Activated CD4-positive, alpha-beta memory T cell treated with anti-CD3 and anti-CD28 coated beads for 36 hours (primary cell): ENCODE measurements at regions not wholly inside any gene's neighbourhood (a gene's known extent, or its start where the extent isn't known, plus 50 kb on each side); places are given as distances from the start of the nearest gene placed in this dataset.

Experiments used
- CTCF ChIA-PET: fragments of 350-600 bp; sonication (Branson Sonifier 250); formaldehyde crosslinking; loops from one replicate; lab custom pipeline; 2021; ENCODE audit warnings: antibody characterized with exemption, inconsistent platforms; lab: Charles Lee
- POLR2A ChIA-PET: fragments of 350-600 bp; sonication (Branson Sonifier 250); formaldehyde crosslinking; loops from one replicate; lab custom pipeline; 2021; ENCODE audit warnings: antibody characterized with exemption; lab: Charles Lee
- DNase-seq: peaks from one replicate; pipeline ENCODE4 v3.0.0-alpha.2; 2020
- H3K27ac Mint-ChIP-seq: one replicate; pipeline ENCODE4 v1.8.0; 2021; ENCODE audit warnings: mixed read lengths
- H3K27me3 Mint-ChIP-seq: one replicate; pipeline ENCODE4 v1.8.0; 2021; ENCODE audit warnings: mixed read lengths
- H3K36me3 Mint-ChIP-seq: one replicate; pipeline ENCODE4 v1.8.0; 2021; ENCODE audit warnings: mixed read lengths
- H3K4me1 Mint-ChIP-seq: one replicate; pipeline ENCODE4 v1.8.0; 2021; ENCODE audit warnings: low read depth, mixed read lengths
- H3K4me3 Mint-ChIP-seq: one replicate; pipeline ENCODE4 v1.8.0; 2021; ENCODE audit warnings: mild to moderate bottlenecking, mixed read lengths
- H3K9me3 Mint-ChIP-seq: one replicate; pipeline ENCODE4 v1.8.0; 2021; ENCODE audit warnings: mixed read lengths
- intact Hi-C: fragments of 100-400 bp; cut with micrococcal nuclease; formaldehyde crosslinking; loops from one replicate; pipeline ENCODE4 v1.15.1; 2023

DNA sequence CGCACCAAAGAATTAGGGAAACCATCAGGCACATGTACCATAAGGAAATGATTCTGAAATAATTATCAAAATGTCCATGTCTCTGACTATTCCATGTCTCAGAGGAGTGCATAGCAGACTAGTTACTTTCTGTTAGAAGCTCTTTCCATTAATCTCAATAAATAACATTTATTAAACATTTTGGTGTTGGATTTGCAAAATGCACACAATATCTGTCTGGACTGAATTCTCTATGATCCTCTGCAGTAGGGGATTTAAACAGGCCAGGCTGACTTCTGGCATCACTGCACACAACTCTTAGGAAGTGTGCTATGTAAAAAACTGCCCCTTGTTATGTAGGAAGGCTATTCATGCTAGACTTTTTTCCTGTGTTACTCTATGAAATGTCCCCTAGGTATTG, 283.3 kb upstream of the CDH5 start:
- POLR2A ChIA-PET, result no interaction called here
- DNase-seq, result no peak
- CTCF ChIA-PET, result no interaction called here
- H3K27me3 Mint-ChIP-seq, result peaks cover 2% of the 10 kb centered on the region
- no peak overlapping the region for H3K27ac Mint-ChIP-seq
- H3K36me3 Mint-ChIP-seq, result no peaks in the 10 kb centered on the region
- H3K9me3 Mint-ChIP-seq, result no peaks in the 10 kb centered on the region
- H3K4me3 Mint-ChIP-seq, result no peak overlapping the region
- intact Hi-C loops, result no loop called here
- no peaks in the 10 kb centered on the region for H3K4me1 Mint-ChIP-seq

DNA sequence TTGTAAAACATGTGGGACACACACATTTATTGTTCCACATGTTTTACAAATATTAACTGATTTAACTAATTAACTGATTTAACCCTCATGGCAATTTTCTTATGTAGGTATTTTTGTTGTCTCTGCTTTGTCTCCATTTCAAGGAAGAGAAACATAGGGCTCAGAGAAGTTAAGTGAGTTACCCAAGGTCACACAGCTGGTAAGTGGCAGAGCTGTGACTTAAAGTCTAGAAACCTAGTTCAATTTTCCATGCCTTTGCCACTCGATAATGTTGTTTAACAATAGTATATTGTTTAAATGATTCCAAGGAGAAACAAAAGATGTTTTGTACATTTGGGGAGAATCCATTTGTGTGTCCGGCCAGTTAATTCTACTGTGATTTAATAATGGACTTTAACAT, 284.1 kb upstream of the CDH5 start:
- Mint-ChIP-seq H3K4me3 (no peak overlapping the region), H3K4me1 (no peaks in the 10 kb centered on the region), H3K27ac (no peak overlapping the region), H3K9me3 (no peaks in the 10 kb centered on the region), H3K36me3 (no peaks in the 10 kb centered on the region), H3K27me3 (peaks cover 2% of the 10 kb centered on the region)
- ChIA-PET POLR2A (no interaction called here), CTCF (no interaction called here)
- no peak for DNase-seq
- intact Hi-C loops, result no loop called here

DNA sequence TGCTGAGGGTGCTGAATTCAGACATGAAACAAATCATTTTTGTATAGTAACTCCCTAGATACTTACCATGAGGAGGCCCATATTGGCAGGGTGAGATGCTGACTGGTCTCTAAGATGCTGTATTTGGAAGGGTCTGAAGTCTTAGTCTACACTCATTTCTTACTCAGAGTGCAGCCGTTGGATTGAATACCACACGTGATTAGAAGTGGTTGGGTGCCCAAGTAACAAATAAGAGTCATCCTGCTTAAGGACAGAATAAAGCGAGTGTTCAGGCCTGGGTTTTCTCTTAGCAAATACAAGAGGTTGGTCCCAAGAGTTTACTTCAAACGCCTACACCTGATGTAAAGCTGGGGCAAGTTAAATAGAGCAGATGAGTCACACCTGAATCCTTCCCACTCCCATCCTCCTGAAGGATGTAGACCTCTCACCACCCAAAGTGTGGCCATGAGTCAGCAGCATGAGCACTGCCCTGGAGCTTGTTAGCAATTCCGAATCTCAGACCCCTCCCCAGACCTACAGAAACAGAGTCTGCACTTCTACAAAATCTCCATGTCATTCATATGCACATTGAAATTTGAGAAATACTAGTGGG, 284.6 kb upstream of the CDH5 start:
- ChIA-PET CTCF (no interaction called here), POLR2A (no interaction called here)
- Mint-ChIP-seq H3K36me3 (no peaks in the 10 kb centered on the region), H3K9me3 (no peaks in the 10 kb centered on the region), H3K27me3 (peaks cover 2% of the 10 kb centered on the region), H3K4me3 (no peak overlapping the region), H3K27ac (no peak overlapping the region), H3K4me1 (no peaks in the 10 kb centered on the region)
- intact Hi-C loops, result no loop called here
- DNase-seq, result no peak

DNA sequence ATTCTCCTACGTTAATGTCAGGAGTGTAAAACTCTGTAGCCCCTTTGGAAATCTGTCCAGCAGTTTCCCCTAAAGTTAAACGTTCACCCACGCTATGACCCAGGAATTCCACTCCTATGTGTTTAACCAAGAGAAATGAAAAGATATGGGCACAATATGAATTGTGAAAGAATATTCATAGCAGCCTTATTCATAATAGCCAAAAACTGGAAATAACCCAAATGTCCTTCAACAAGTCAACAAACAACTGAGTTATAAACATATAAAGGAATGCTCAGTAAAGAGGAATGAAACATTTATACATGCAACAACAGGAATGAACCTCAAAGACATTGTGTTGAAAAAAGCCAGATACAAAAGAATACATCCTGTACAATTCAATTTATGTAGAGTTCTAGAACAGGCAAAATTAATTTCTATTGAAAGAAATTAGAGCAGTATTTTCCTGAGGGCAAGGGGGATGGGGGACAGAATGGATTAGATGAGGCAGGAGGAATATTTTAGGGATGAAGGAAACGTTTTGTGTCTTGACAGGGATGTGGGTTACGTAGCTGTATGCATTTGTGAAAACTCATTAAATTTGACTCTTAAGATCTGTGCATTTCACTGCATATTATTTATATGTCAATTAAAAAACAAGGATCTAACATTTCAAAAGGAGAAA, 286.7 kb upstream of the CDH5 start:
- DNase-seq, result no peak
- Mint-ChIP-seq H3K4me3 (no peak overlapping the region), H3K27me3 (peaks cover 2% of the 10 kb centered on the region), H3K9me3 (no peaks in the 10 kb centered on the region), H3K36me3 (no peaks in the 10 kb centered on the region), H3K27ac (no peak overlapping the region), H3K4me1 (no peaks in the 10 kb centered on the region)
- ChIA-PET POLR2A (no interaction called here), CTCF (no interaction called here)
- intact Hi-C loops, result no loop called here

DNA sequence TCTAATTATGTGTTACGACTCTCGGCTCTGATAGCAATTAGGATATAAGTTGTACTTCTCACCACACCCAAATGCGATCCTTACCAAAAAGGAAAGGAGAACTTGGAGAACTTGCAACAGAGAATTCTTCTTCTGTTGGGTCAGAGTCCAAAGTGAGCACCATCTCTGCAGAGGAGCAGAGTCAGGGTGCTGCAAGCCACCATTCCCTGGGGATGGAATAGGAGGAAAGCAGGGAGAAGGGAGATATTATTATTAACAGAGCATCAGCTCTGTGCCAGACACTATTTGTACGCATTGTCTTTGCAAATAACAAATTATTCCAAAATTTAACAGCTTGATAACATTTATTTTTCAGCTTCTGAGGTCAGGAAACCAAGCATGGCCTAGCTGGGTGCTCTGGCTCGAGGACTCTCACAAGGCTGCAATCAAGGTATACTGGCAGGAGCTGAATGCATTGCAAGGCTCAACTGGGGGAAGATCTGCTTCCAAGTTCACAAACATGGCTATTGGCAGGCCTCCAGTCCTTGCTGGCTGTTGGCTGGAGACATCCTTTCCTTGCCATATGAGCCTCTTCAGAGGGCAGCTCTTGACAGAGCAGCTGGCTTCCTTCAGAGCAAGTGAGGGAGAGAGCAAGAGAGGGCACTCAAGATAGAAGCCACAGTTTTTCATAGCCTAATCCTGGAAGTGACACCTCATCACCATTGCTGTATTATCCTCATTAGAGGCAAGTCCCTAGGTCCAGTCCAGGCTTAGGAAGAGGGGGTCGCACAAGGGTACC, 296.2 kb upstream of the CDH5 start:
- intact Hi-C loops, result no loop called here
- DNase-seq, result no peak
- no peak overlapping the region for H3K4me3 Mint-ChIP-seq
- no peaks in the 10 kb centered on the region for H3K4me1 Mint-ChIP-seq
- CTCF ChIA-PET, result no interaction called here
- no peak overlapping the region for H3K27ac Mint-ChIP-seq
- H3K9me3 Mint-ChIP-seq, result no peaks in the 10 kb centered on the region
- H3K27me3 Mint-ChIP-seq, result peaks cover 12% of the 10 kb centered on the region
- POLR2A ChIA-PET, result no interaction called here
- H3K36me3 Mint-ChIP-seq, result no peaks in the 10 kb centered on the region

DNA sequence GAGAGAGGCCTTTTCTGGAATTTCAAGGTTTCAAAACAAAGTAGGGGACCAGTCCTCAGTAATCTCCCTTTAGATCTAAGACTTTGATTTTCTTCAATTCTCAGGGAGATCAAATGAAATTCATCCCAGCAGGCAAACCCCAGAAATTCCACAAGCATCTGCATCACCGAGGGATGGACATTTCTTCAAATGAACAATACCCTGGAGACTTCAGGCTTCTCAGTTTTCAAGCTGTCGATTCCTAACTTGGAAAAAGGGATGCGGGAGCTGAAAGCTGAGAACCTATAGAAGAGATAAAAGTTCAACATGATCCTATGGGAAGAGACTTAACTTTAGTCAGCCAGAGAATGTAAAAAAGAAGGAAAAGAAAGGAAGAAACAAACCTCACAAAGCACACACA, 296.9 kb upstream of the CDH5 start:
- H3K4me1 Mint-ChIP-seq, result no peaks in the 10 kb centered on the region
- CTCF ChIA-PET, result no interaction called here
- intact Hi-C loops, result no loop called here
- H3K4me3 Mint-ChIP-seq, result no peak overlapping the region
- no peak overlapping the region for H3K27ac Mint-ChIP-seq
- no peaks in the 10 kb centered on the region for H3K9me3 Mint-ChIP-seq
- no peak for DNase-seq
- POLR2A ChIA-PET, result no interaction called here
- peaks cover 12% of the 10 kb centered on the region for H3K27me3 Mint-ChIP-seq
- H3K36me3 Mint-ChIP-seq, result no peaks in the 10 kb centered on the region

DNA sequence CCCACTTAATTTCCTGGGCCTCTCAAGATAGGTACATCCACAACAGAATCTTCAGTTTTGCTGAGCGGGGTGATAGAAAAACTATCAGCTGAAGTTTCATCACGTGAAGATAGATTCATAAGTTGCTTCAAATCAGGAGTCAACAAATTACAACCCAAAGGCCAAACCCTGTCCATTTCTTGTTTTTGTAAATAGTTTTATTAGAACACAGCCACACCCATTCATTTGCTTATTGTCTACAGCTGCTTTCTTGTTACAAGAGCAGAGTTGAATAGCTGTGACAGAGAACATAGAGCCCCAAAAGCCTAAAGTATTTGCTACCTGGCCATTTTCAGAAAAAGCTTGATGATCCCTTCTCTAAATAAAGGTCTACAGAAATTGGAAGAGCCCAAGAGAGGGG, 300.1 kb upstream of the CDH5 start:
- no peak for DNase-seq
- Mint-ChIP-seq H3K4me1 (no peaks in the 10 kb centered on the region), H3K4me3 (no peak overlapping the region), H3K27me3 (peaks cover 8% of the 10 kb centered on the region), H3K36me3 (no peaks in the 10 kb centered on the region), H3K9me3 (no peaks in the 10 kb centered on the region), H3K27ac (no peak overlapping the region)
- intact Hi-C loops, result no loop called here
- ChIA-PET CTCF (no interaction called here), POLR2A (no interaction called here)

DNA sequence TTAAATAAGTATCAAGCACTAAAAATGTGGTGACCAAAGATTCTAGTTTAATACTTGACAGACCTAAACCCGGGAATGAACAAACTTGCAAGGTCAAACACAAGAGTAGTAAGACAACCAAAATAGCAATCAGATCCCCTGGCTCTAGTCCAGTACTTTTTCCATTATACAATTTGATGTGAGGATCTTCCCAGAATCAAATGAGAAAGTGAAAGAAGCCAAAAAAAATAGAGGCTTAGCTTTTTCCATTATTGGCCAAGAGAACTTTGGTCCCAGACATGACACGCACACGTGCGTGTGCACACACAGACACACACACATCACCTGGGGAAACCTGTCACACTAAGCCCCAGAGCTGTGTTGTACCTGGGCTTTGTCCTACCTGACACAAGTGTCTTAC, 300.6 kb upstream of the CDH5 start:
- no peak for DNase-seq
- no peak overlapping the region for H3K27ac Mint-ChIP-seq
- H3K4me1 Mint-ChIP-seq, result no peaks in the 10 kb centered on the region
- H3K4me3 Mint-ChIP-seq, result no peak overlapping the region
- ChIA-PET CTCF (no interaction called here), POLR2A (no interaction called here)
- no peaks in the 10 kb centered on the region for H3K36me3 Mint-ChIP-seq
- intact Hi-C loops, result no loop called here
- H3K27me3 Mint-ChIP-seq, result peaks cover 8% of the 10 kb centered on the region
- no peaks in the 10 kb centered on the region for H3K9me3 Mint-ChIP-seq

DNA sequence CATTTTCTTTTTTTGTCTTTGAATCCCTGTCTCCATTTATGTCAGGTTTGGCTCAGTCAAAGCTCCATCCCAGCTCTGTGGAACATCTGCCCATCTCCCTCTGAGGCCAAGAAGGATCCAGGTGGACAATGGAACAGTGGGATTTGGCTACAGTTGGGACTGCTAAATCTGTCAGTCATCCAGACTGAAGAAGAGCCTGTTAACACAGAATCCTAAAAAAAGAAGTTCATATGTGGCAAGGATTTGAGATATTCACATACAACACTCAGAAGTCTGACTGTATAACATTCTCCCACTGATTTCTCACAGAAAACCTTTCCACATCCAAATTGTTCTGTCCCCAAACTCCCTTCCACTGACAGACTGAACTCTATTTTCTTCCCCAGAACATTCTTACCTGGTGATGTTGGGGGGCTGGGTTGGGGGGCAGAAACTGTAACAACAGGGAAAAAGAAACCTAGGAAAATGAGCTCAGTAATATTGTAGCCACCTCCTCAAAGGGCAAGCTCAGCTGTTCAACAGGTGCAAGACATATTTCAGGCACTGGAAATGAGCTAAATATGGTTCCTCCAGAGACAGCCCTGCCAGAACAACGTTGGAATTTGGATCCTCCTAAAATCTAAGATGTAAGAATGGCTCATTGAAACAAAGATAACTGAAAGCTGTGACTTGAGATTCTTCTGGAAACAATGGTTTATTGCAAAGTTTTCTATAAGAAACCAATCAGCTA, 301.5 kb upstream of the CDH5 start:
- no peaks in the 10 kb centered on the region for H3K36me3 Mint-ChIP-seq
- DNase-seq, result no peak
- ChIA-PET CTCF (no interaction called here), POLR2A (no interaction called here)
- no peak overlapping the region for H3K4me3 Mint-ChIP-seq
- H3K27ac Mint-ChIP-seq, result no peak overlapping the region
- intact Hi-C loops, result no loop called here
- H3K4me1 Mint-ChIP-seq, result no peaks in the 10 kb centered on the region
- H3K9me3 Mint-ChIP-seq, result no peaks in the 10 kb centered on the region
- H3K27me3 Mint-ChIP-seq, result peaks cover 8% of the 10 kb centered on the region

DNA sequence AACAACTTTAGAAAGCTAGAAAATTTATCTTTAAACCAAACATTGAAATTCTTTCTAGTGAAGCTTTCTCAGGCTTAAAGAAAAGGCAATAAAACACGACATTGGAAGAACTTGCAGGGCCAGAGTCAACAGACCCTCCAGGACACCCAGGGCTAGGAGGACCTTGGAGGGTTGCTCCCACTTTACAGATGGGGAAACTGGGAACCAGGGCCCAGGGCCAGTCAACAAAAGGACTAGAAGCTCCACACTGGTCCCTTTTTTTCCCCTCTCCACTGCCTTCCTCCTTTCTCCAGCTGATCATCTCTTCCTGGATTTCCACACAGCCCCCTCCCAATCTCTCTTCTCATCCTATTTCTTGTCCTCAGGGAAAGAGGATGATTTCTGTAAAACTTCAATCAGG, 307.7 kb upstream of the CDH5 start:
- Mint-ChIP-seq H3K9me3 (no peaks in the 10 kb centered on the region), H3K4me1 (no peaks in the 10 kb centered on the region), H3K4me3 (no peak overlapping the region), H3K27ac (no peak overlapping the region), H3K27me3 (peaks cover 2% of the 10 kb centered on the region), H3K36me3 (no peaks in the 10 kb centered on the region)
- DNase-seq, result no peak
- ChIA-PET CTCF (no interaction called here), POLR2A (no interaction called here)
- intact Hi-C loops, result no loop called here

DNA sequence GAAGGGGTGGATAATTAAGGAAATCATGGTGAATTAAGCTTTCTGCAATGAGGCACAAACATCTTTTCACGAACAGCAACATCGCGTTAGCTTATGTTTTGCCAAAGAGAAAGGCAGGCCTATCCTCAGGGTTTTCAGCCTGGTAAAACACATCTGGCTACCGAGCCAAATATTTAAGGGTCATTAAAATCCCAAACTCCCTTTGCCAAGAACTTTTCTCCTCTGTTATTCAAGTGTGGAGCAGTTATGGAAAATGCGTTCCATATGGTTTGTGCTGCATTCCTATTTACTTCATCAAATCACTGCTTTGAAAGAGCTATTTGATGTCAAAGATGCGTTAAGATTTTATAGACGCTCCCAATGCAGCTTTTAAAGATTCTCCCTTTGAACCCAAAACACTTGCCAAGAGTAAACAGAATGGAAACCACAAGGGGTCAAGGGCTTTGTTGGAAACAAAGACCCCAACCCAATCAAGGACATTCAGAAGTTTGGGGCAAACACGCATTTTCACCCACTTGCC, 308.3 kb upstream of the CDH5 start:
- Mint-ChIP-seq H3K4me1 (no peaks in the 10 kb centered on the region), H3K4me3 (no peak overlapping the region)
- POLR2A ChIA-PET, result no interaction called here

DNA sequence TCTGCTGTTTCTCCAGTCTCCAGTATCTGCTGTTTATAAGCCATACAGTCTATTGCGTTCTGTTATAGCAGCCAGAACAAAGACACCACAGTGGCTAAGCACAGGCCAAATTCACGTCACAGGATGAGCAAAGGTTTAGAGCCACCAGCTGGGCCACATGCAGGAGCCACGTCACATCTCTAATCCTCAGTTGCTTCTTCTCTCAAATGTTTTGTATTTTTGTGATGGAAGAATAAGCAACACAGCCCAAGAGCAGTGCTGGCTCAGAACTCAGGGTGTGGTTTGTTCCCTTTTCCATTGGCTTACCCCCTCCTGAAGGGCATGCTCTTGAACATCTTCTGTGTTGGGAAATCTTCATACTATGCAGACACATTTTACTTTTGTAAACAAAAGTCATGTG, 309.4 kb upstream of the CDH5 start:
- H3K9me3 Mint-ChIP-seq, result no peaks in the 10 kb centered on the region
- ChIA-PET CTCF (no interaction called here), POLR2A (no interaction called here)
- H3K27ac Mint-ChIP-seq, result no peak overlapping the region
- no peaks in the 10 kb centered on the region for H3K36me3 Mint-ChIP-seq
- H3K4me1 Mint-ChIP-seq, result no peaks in the 10 kb centered on the region
- no peak for DNase-seq
- intact Hi-C loops, result no loop called here
- no peak overlapping the region for H3K4me3 Mint-ChIP-seq
- no peaks in the 10 kb centered on the region for H3K27me3 Mint-ChIP-seq

More for the DNA sequence above, 308.3 kb upstream of the CDH5 start:
- Mint-ChIP-seq H3K27ac (no peak overlapping the region), H3K9me3 (no peaks in the 10 kb centered on the region), H3K36me3 (no peaks in the 10 kb centered on the region), H3K27me3 (peaks cover 2% of the 10 kb centered on the region)
- DNase-seq, result no peak
- CTCF ChIA-PET, result no interaction called here
- intact Hi-C loops, result no loop called here
